HG02759 (cell line): ENCODE measurements at regions not wholly inside any gene's neighbourhood (a gene's known extent, or its start where the extent isn't known, plus 50 kb on each side); places are given as distances from the start of the nearest gene placed in this dataset.
"Not testable (repeated sequence)": the region's sequence is repeated elsewhere in the genome, so short reads cannot be mapped to it uniquely, and the experiment has no call there.

ENCODE experiments used
- ATAC-seq: cut with Tn5 transposase; IDR thresholded peaks from one replicate; pipeline ENCODE4 v1.9.1; 2021; ENCODE audit warnings: mild to moderate bottlenecking, moderate library complexity; ENCODE audit not compliant: unreplicated experiment

DNA sequence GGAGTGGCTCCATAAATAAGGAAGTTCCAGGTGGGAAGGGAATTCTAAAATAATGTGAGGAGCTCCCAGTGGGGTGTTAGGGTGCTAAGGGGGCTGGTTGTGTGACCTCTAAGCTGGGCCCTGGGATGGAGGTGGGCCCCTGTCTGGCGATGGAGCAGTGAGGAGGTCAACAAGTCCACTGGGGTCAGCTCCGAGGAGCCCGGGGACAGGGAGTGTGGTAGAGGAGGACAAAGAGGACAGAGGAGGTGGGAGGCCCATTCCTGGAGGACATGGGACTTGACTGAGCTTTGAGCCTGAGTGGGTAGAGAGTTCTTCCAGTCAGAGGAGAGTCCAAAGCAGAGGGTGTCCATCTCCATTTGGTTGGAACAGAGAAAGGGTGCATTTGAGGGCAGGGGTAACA lies 390.2 kb downstream of the TSHZ3 start:
- no peak for ATAC-seq

- ATAC-seq, result no peak
Measured at GRCh38 chr19:30955112-30956104, 393.8 kb downstream of the TSHZ3 start.

DNA sequence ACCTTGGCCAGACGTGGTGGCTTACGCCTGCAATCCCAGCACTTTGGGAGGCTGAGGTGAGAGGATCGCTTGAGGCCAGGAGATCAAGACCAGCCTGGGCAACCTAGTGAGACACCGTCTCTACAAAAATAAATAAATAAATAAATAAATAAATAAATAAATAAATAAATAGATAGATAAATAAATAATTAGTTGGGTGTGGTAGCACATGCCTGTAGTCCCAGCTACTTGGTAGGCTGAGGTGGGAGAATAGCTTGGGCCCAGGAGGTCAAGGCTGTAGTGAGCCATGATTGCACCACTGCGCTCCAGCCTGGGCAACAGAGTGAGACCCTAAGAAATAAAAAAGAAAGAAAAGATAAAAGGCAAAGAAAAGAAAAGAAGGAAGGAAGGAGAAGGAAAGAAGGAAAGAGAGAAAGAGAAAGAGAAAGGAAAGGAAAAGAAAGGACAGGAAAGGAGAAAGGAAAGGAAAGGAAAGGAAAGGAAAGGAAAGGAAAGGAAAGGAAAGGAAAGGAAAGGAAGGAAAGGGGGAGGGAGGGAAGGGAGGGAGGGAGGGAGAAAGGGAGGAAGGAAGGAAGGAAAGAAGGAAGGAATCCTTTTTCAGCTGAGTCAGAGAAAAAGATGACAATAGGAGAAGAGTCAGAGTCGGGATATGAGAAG lies 404.8 kb downstream of the TSHZ3 start:
- ATAC-seq, result not testable (repeated sequence)

DNA sequence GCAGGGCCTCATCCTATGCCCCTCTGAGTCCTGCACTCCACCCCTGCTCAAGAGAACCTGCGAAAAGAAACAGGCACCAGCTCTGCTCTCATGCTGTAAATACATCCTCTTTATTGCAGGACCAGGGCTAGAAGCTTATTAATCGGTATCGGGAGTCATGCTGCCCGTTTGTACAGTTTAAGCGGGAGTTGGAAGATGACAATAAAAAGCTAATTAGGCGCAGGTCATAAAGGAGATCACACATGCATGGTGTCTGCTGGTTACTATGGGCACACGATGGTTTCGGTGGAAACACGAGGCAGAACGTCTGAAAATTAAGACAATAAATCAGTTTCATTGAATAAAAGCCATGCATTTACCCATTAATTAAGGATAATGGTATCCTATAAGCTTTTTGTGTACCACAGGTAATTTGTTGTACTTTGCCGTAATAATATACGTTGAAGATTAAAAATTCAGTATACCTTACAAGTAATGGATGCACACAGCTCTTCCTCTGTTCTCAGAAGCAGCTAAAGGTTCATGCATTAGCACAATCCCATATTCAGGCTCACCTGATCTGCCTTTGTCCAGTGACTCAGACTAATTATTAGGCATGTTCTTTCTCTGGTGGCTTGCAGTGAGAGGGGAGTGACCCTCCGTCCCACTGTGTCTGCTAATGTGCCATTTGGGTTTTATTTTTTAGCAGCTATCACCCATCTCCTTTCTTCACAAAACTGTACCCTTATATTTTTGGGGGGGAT lies 406.0 kb downstream of the TSHZ3 start:
- no peak for ATAC-seq

DNA sequence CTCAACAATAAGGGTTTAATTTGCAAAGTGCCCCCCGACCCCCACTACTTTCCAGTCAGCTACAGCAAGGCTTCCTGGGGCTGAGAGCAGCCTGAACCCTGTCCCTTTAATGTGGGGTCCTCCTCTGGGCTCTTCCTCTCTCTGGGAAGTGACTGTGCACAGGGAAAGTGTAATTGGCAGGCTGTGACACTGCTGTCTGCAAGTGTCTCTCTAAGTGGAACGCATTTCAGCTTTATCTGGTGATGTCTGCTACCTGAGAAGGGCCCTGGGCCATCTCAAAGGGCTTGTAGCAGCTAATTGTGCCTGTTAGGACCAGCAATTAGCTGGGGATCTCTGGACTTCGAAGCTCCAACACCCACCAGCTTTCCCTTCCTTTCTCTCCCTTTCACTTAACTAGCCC lies 406.6 kb downstream of the TSHZ3 start:
- no peak for ATAC-seq

GRCh38 chr19:30941591-30941990 lies 407.6 kb downstream of the TSHZ3 start:
- ATAC-seq, result no peak

- ATAC-seq, result no peak
Measured at GRCh38 chr19:30936276-30936675, 413.0 kb downstream of the TSHZ3 start.

DNA sequence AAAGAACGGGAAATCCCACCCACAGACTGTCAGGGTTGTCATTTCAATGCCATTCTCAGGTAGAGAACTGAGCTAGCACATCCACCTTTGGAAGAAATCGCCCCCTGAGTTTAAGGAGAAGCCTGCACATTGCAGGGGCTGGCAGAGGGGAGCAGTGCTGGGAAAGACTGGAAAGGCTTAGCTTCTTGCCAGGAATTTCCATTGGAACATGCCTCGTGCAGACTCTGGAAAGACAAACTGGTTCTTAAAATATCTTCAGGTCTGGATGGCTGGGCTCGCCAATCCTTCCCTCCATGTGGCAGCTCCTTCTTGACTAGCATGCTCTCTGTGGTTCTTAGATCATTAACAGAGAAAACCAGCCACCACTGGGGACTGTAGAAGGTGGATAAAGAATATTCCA lies 414.1 kb downstream of the TSHZ3 start:
- ATAC-seq, result no peak

GRCh38 chr19:30933454-30933853 lies 415.8 kb downstream of the TSHZ3 start:
- ATAC-seq, result not testable (repeated sequence)

GRCh38 chr19:30932854-30933253 lies 416.4 kb downstream of the TSHZ3 start:
- no peak for ATAC-seq

DNA sequence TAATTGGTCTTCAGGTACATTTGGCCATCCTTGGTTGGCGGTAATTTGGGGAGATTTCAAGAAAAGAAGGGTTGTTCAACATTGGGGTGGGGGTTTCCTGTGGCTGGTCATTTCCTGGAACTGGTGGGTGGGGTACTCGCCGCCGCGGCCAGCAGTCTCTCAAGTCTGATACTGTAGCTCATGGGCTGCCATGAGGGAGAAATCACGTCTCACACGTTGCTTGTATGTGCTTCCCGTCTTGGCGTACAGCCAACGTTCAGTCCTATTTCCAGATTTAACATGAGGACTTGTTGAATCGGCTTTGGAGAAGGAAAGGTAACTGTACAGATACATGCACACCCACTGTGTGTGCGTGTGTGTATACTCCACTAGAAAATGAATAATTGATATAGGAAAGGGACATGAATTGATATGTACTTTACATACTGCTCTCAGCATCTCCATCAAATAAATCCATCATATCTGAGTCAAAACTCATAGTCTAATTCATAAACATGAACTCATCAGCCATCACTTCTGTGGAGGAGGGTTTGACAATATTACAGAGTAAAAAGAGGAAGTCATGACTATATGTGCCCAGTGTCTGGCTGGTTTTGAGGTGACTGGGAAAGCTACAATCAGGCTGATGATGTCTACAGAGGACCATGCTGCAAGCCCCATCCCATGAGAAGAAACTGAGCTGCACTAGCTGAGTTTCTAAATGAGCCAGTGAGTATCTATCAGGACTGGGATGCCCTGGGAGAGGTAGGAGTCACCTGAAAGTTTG lies 418.1 kb downstream of the TSHZ3 start:
- no peak for ATAC-seq

GRCh38 chr19:30927705-30928104 lies 421.5 kb downstream of the TSHZ3 start:
- ATAC-seq, result no peak

- ATAC-seq, result no peak
Measured at GRCh38 chr19:30924670-30925069, 424.6 kb downstream of the TSHZ3 start.

DNA sequence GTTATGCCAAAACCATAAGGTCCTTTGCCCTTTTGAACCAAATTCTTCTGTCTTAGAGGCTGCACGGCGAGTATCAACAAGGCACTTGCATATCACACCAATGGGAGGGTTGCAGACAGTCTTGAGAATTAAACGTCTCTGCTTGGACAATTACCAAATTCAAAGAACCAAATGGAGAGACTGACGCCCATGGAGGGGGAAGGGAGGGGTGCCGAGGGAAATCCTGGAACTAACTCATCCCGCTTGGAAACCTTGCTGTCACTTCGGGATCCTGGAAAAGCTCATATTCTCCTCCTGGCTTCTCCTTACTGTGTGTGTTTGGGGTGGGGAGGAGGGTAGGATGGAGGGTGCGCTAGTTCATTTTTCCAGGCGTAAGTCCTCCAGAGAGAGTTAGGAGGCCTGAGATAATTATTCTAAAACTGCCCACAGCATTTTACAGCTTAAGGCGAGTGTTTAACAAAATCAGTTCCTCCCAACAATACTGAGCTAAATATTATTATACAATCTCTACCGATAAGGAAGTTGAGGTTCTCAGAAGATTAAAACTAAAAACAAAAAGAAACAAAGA lies 425.1 kb downstream of the TSHZ3 start:
- ATAC-seq, result no peak

- ATAC-seq, result no peak
Measured at GRCh38 chr19:30923621-30924020, 425.6 kb downstream of the TSHZ3 start.

DNA sequence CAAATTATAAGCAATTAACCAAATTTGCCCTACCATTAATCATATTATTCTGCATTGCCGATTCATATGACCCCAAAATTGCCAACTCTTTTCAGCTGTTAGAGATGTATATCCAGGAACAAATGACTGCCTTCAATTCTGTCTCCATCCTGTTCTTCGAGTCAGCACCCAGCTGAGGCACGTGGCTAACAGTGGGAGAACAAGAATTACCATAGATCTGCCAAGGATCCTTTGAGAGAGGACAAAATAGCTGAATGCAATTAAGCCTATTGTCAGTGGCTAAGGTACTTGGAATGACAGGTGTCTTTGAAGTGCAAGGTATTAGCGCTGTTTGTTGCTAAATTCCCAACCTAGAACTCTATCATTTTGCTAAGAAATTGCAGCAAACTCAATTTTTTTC lies 426.1 kb downstream of the TSHZ3 start:
- ATAC-seq, result no peak

DNA sequence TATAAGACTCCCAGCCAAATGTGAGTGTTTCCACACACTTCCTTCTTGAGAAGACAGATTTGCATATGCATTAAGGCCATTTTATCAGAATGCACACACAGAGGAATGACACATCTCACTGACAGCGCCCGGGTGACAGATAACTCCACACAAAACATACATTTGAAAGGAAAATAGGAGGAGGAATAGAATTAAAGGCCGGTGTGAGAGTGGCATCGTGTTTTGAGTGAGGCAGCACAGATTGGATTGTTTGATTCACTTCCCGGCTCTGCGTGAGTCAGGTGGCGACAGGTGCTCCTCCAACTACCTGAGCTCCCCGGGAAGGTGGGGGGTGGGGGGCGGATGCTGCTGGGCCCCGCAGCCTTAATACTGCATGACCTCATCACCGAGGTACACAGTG lies 429.0 kb downstream of the TSHZ3 start:
- ATAC-seq, result no peak

DNA sequence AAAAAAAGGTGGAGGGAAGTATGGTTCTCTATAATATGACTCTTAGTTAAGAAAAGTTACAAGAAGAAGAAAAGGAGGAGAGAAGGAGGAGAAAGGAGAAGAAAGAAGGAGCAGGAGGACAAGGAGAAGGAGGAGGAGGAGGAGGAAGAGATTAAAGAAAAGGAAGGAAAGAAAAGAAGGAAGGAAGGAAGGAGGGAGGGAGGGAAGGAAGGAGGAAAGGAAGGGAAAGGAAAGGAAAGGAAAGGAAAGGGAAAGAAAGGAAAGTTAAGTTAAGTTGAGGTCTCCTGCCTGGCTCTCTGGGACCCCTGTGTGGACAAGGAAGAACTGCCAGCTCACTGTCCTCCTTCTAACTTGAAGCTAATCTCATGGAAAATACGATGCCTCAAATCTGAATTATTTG lies 429.5 kb downstream of the TSHZ3 start:
- ATAC-seq, result no peak

- ATAC-seq, result no peak
Measured at GRCh38 chr19:30916238-30916637, 433.0 kb downstream of the TSHZ3 start.

- ATAC-seq, result no peak
Measured at GRCh38 chr19:30911491-30911890, 437.7 kb downstream of the TSHZ3 start.
